Ovary (tissue), 3 donors: ENCODE measurements at regions not wholly inside any gene's neighbourhood (a gene's known extent, or its start where the extent isn't known, plus 50 kb on each side); places are given as distances from the start of the nearest gene placed in this dataset.

Experiments used
- POLR2A ChIP-seq: fragments of 450-650 bp; IDR thresholded peaks from one replicate; pipeline ENCODE4 v1.6.1; 2017; ENCODE audit warnings: antibody characterized with exemption, mild to moderate bottlenecking, moderate library complexity
- TF ChIP-seq, protein P1 (sequence below), 3 donors: fragments of 450-650 bp in 2 of 3; fragments of 200-600 bp in 1 of 3; IDR thresholded peaks; one replicate each; pipeline versions ENCODE4 v1.5.1 to v1.8.0; 2016 to 2022; ENCODE audit warnings: antibody characterized with exemption in 3 of 3, mild to moderate bottlenecking in 1 of 3
- donor health status: DM: no; HTN: no; CAD: no.

DNA sequence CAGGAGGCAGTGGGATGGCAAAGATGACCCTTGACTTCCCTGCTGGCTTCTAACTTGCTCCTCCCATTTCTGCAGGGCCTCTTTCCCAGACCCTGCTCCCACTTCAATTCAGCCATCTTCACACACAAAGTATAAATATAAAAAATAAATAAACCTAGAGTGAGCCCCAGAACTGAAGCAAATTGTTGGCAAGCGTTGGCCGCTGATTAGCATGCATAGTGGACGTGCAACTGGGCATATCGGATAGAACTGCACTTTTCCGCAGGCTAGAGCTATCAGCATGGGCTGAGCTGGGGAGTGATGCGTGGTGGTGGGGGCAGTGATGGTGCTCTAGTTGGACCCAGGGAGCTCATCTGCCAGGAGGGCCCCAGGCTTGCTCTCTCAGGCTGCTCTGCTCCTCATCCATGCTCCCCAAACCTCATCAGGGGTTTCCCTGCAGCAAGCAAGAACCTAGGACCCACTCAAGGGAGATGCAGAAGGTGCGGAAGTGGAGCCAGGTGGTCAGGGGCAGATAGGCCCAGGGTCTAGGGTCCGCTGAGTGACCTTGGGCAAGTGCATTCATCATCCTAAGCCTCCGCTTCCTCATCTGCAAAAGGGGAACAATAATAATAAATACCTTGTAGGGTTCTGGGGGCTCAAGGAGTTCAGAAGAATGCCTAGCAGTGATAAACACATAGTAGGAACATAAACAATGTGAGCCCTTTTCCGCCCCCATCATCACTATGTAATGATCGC lies 146.8 kb upstream of the PJA1 start:
- TF ChIP-seq, protein P1, sequence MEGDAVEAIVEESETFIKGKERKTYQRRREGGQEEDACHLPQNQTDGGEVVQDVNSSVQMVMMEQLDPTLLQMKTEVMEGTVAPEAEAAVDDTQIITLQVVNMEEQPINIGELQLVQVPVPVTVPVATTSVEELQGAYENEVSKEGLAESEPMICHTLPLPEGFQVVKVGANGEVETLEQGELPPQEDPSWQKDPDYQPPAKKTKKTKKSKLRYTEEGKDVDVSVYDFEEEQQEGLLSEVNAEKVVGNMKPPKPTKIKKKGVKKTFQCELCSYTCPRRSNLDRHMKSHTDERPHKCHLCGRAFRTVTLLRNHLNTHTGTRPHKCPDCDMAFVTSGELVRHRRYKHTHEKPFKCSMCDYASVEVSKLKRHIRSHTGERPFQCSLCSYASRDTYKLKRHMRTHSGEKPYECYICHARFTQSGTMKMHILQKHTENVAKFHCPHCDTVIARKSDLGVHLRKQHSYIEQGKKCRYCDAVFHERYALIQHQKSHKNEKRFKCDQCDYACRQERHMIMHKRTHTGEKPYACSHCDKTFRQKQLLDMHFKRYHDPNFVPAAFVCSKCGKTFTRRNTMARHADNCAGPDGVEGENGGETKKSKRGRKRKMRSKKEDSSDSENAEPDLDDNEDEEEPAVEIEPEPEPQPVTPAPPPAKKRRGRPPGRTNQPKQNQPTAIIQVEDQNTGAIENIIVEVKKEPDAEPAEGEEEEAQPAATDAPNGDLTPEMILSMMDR (IDR thresholded peaks at IDR 0.05): no peak
- TF ChIP-seq POLR2A: no peak
